ENCODE measurements at regions not wholly inside any gene's neighbourhood (a gene's known extent, or its start where the extent isn't known, plus 50 kb on each side); places are given as distances from the start of the nearest gene placed in this dataset.

GRCh38 chr5:174236070-174236469 lies 190.6 kb downstream of the NSG2 start:
- DNase-seq: no peak

GRCh38 chr5:174239718-174240117 lies 194.2 kb downstream of the NSG2 start:
- DNase-seq: no peak

GRCh38 chr5:174242573-174242972 lies 197.1 kb downstream of the NSG2 start:
- DNase-seq: no peak

GRCh38 chr5:174243904-174244303 lies 198.4 kb downstream of the NSG2 start:
- DNase-seq: no peak

- DNase-seq: no peak
These were observed 200.1 kb downstream of the NSG2 start for GRCh38 chr5:174245516-174246075.

GRCh38 chr5:174246743-174247142 lies 201.2 kb downstream of the NSG2 start:
- DNase-seq: no peak

- DNase-seq: no peak
These were observed 201.8 kb downstream of the NSG2 start for GRCh38 chr5:174247301-174247700.

- DNase-seq: no peak
These were observed 205.9 kb downstream of the NSG2 start for GRCh38 chr5:174251305-174252000.

GRCh38 chr5:174252121-174252520 lies 206.6 kb downstream of the NSG2 start:
- DNase-seq: no peak

- no peak for DNase-seq
These were observed 214.4 kb downstream of the NSG2 start for GRCh38 chr5:174259696-174260420.

- DNase-seq: no peak
These were observed 225.8 kb downstream of the NSG2 start for GRCh38 chr5:174271316-174271715.

- DNase-seq: no peak
These were observed 227.2 kb downstream of the NSG2 start for GRCh38 chr5:174272671-174273070.

- no peak for DNase-seq
These were observed 227.8 kb downstream of the NSG2 start for GRCh38 chr5:174273325-174273724.

- no peak for DNase-seq
These were observed 230.5 kb downstream of the NSG2 start for GRCh38 chr5:174275959-174276358.

- no peak for DNase-seq
These were observed 235.7 kb downstream of the NSG2 start for GRCh38 chr5:174281089-174281760.

GRCh38 chr5:174281855-174282254 lies 236.3 kb downstream of the NSG2 start:
- DNase-seq: no peak

- DNase-seq: no peak
These were observed 236.9 kb downstream of the NSG2 start for GRCh38 chr5:174282391-174282790.

- no peak for DNase-seq
These were observed 237.9 kb downstream of the NSG2 start for GRCh38 chr5:174283211-174284005.

- DNase-seq: no peak
These were observed 239.4 kb downstream of the NSG2 start for GRCh38 chr5:174284873-174285272.

GRCh38 chr5:174287761-174288160 lies 242.3 kb downstream of the NSG2 start:
- no peak for DNase-seq

GRCh38 chr5:174288439-174288838 lies 242.9 kb downstream of the NSG2 start:
- DNase-seq: no peak

- DNase-seq: no peak
These were observed 245.7 kb downstream of the NSG2 start for GRCh38 chr5:174291162-174291561.

- DNase-seq: no peak
These were observed 246.8 kb downstream of the NSG2 start for GRCh38 chr5:174292348-174292747.
